ENCODE measurements at regions not wholly inside any gene's neighbourhood (a gene's known extent, or its start where the extent isn't known, plus 50 kb on each side); places are given as distances from the start of the nearest gene placed in this dataset.
"Not testable (repeated sequence)": the region's sequence is repeated elsewhere in the genome, so short reads cannot be mapped to it uniquely, and the experiment has no call there.

DNA sequence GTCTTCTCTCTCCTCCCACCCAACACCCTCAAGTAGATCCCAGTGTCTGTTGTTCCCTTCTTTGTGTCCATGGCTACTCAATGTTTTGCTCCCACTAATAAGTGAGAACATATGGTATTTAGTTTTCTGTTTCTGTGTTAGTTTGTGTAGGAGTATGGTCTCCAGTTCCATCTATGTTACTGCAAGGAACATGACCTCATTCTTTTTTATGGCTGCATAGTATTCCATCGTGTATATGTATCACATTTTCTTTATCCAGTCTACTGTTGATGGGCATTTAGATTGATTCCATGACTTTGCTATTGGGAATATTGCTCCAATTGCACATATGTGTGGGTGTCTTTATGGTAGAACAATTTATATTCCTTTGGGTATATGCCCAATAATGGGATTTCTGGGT, 51.4 kb upstream of the SLC1A3 start:
- in situ Hi-C loops (cut with HindIII; ENCODE audit: low sequenced_read_pairs); DNase-seq (ENCODE audit: low spot score): not testable (repeated sequence)

Measured in G401 (cell line).